C4-2B (cell line): ENCODE measurements at regions not wholly inside any gene's neighbourhood (a gene's known extent, or its start where the extent isn't known, plus 50 kb on each side); places are given as distances from the start of the nearest gene placed in this dataset.
A peak's percentile ranks its signal among the peaks of the same experiment; 100 is the strongest.

Source experiments
- H3K27ac ChIP-seq: fragments of 450-650 bp; 2 replicates; pipeline ENCODE4 v1.5.1; 2017
- CTCF ChIP-seq: fragments of 450-650 bp; conservative IDR thresholded peaks from 2 replicates; pipeline ENCODE4 v1.5.1; 2017; ENCODE audit warnings: mild to moderate bottlenecking
- ZFX ChIP-seq: fragments of 450-650 bp; IDR thresholded peaks from 2 replicates; pipeline ENCODE4 v1.6.1; 2017

GRCh38 chr4:170323623-170324022 is 233.9 kb upstream of the AADAT start:
- TF ChIP-seq CTCF, result no peak
- TF ChIP-seq ZFX, result no peak
- no peak overlapping the region for H3K27ac ChIP-seq

DNA sequence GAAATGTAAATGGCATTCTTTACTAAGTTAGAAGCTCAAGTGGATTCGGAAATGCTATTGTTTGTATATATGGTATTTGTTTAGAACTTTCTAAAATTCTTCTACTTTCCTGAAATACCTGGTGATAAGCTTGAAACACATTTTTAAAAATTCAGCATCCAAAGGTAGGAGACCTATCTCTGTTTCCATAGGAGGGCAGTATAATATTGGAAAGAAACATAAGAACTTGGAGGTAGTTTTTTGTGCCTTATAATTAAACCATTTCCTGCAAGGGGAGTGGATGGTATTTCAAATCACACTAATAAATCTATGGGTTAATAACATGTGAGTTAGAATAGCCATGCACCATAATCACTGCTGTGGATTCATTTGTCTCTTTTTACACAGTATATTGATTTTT is 217.4 kb upstream of the AADAT start:
- no peak overlapping the region for H3K27ac ChIP-seq
- TF ChIP-seq ZFX (no peak), CTCF (peak; percentile 21)

GRCh38 chr4:170306208-170306607 is 216.5 kb upstream of the AADAT start:
- TF ChIP-seq ZFX, result no peak
- TF ChIP-seq CTCF, result no peak

GRCh38 chr4:170305627-170306026 is 215.9 kb upstream of the AADAT start:
- TF ChIP-seq ZFX, result no peak
- no peak overlapping the region for H3K27ac ChIP-seq

More at GRCh38 chr4:170306208-170306607, 216.5 kb upstream of the AADAT start:
- no peak overlapping the region for H3K27ac ChIP-seq

GRCh38 chr4:170281027-170281426 is 191.3 kb upstream of the AADAT start:
- TF ChIP-seq CTCF, result no peak
- no peak overlapping the region for H3K27ac ChIP-seq

DNA sequence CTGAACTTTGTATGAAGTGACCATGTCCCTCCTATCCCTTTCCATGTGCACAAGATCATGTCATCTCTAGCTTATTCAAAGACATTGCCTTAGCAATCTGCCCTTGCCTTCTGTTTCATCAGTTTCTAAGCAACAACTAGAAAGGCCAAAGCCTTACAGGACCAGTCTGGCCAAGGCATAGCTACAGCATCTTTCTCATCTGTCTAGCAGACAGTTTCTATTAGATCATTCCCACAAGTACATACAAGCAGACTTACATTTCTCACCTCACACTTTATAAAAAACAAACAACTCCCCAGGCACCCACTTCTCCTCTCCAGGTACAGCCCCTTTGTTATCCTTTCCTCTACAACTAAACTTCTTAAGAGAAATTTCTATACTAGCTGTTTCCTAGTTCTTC is 188.7 kb upstream of the AADAT start:
- no peak for TF ChIP-seq ZFX
- TF ChIP-seq CTCF, result no peak
- no peak overlapping the region for H3K27ac ChIP-seq

- H3K27ac ChIP-seq, result no peak overlapping the region
- TF ChIP-seq ZFX (no peak), CTCF (no peak)
These were observed 184.9 kb upstream of the AADAT start for GRCh38 chr4:170274616-170275015.

DNA sequence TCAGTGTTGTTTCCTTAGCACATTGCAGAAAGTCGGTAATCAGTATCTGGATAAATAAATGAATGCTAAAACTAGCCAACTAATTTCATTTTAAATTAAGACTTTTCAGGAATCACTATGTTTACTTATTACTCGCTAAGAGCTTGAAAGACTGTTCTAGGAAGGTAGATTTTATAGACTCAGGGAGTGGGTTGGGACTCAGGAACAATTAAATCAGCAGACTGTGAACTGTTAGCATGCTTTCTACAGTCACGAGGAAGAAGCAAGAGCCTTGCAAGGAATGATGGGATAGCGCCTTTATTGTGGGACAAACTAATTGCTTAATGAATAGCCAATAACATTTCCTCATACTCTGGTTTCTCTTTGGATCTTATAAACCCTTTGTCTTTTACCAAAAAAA is 183.2 kb upstream of the AADAT start:
- 0 out of 2 replicates have a peak, but pooled peaks have one; percentile 2 for TF ChIP-seq CTCF
- no peak for TF ChIP-seq ZFX
- no peak overlapping the region for H3K27ac ChIP-seq
